GM19239 (cell line): ENCODE measurements at regions not wholly inside any gene's neighbourhood (a gene's known extent, or its start where the extent isn't known, plus 50 kb on each side); places are given as distances from the start of the nearest gene placed in this dataset.

Experiments used
- DNase-seq: peaks from one replicate; pipeline ENCODE4 v3.0.0; 2011; ENCODE audit warnings: low spot score; ENCODE audit not compliant: insufficient read length
- FAIRE-seq: peaks from 2 replicates; lab custom pipeline; 2011; peaks lifted over from hg19 to GRCh38; lab: Jason Lieb, UNC

- DNase-seq: no peak
- FAIRE-seq: no peak
Observed at GRCh38 chr18:30016179-30016578, 1026.4 kb downstream of the DSC3 start.

GRCh38 chr18:30004965-30005364 lies 1037.6 kb downstream of the DSC3 start:
- DNase-seq (no peak), FAIRE-seq (no peak)

GRCh38 chr18:29982218-29982617 lies 1060.3 kb downstream of the DSC3 start:
- DNase-seq: no peak
- FAIRE-seq: no peak

- DNase-seq: no peak
- no peak for FAIRE-seq
Observed at GRCh38 chr18:29979881-29980280, 1062.7 kb downstream of the DSC3 start.

GRCh38 chr18:29969876-29970275 lies 1072.7 kb downstream of the DSC3 start:
- no peak for FAIRE-seq
- DNase-seq: no peak

- DNase-seq (no peak), FAIRE-seq (no peak)
Observed at GRCh38 chr18:29962579-29962978, 1080.0 kb downstream of the DSC3 start.

GRCh38 chr18:29960539-29960938 lies 1082.0 kb downstream of the DSC3 start:
- no peak for DNase-seq
- no peak for FAIRE-seq

GRCh38 chr18:29930231-29930630 lies 1112.3 kb downstream of the DSC3 start:
- no peak for DNase-seq
- FAIRE-seq: no peak

- FAIRE-seq: no peak
- DNase-seq: no peak
Observed at GRCh38 chr18:29928081-29928480, 1114.5 kb downstream of the DSC3 start.

- DNase-seq (no peak), FAIRE-seq (no peak)
Observed at GRCh38 chr18:29925566-29925965, 1117.0 kb downstream of the DSC3 start.

GRCh38 chr18:29912351-29912750 lies 1130.2 kb downstream of the DSC3 start:
- DNase-seq: no peak
- no peak for FAIRE-seq

- no peak for DNase-seq
- peak; percentile 33 for FAIRE-seq
Observed at GRCh38 chr18:29892960-29893558, 1149.5 kb downstream of the DSC3 start.

- DNase-seq (no peak), FAIRE-seq (no peak)
Observed at GRCh38 chr18:29883114-29883513, 1159.4 kb downstream of the DSC3 start.

GRCh38 chr18:29882620-29883019 lies 1159.9 kb downstream of the DSC3 start:
- FAIRE-seq: no peak

GRCh38 chr18:29879763-29880162 lies 1162.8 kb downstream of the DSC3 start:
- FAIRE-seq (no peak), DNase-seq (no peak)

More at GRCh38 chr18:29882620-29883019, 1159.9 kb downstream of the DSC3 start:
- no peak for DNase-seq

GRCh38 chr18:29874519-29875098 lies 1167.9 kb downstream of the DSC3 start:
- FAIRE-seq: no peak
- no peak for DNase-seq

- DNase-seq: no peak
- no peak for FAIRE-seq
Observed at GRCh38 chr18:29873211-29873610, 1169.3 kb downstream of the DSC3 start.

- FAIRE-seq (no peak), DNase-seq (no peak)
Observed at GRCh38 chr18:29871246-29871645, 1171.3 kb downstream of the DSC3 start.

- FAIRE-seq: no peak
- no peak for DNase-seq
Observed at GRCh38 chr18:29862824-29863223, 1179.7 kb downstream of the DSC3 start.

GRCh38 chr18:29855637-29856036 lies 1186.9 kb downstream of the DSC3 start:
- DNase-seq: no peak
- FAIRE-seq: no peak

- FAIRE-seq (no peak), DNase-seq (no peak)
Observed at GRCh38 chr18:29853126-29853525, 1189.4 kb downstream of the DSC3 start.

- FAIRE-seq (no peak), DNase-seq (no peak)
Observed at GRCh38 chr18:29849144-29849543, 1193.4 kb downstream of the DSC3 start.
